LNCAP (cell line): ENCODE measurements at regions not wholly inside any gene's neighbourhood (a gene's known extent, or its start where the extent isn't known, plus 50 kb on each side); places are given as distances from the start of the nearest gene placed in this dataset.

Experiments
- TF ChIP-seq, protein P1 (sequence below): fragments of 450-650 bp; IDR thresholded peaks from 2 replicates; pipeline ENCODE4 v1.5.1; 2017; ENCODE audit warnings: mild to moderate bottlenecking

- TF ChIP-seq, protein P1, sequence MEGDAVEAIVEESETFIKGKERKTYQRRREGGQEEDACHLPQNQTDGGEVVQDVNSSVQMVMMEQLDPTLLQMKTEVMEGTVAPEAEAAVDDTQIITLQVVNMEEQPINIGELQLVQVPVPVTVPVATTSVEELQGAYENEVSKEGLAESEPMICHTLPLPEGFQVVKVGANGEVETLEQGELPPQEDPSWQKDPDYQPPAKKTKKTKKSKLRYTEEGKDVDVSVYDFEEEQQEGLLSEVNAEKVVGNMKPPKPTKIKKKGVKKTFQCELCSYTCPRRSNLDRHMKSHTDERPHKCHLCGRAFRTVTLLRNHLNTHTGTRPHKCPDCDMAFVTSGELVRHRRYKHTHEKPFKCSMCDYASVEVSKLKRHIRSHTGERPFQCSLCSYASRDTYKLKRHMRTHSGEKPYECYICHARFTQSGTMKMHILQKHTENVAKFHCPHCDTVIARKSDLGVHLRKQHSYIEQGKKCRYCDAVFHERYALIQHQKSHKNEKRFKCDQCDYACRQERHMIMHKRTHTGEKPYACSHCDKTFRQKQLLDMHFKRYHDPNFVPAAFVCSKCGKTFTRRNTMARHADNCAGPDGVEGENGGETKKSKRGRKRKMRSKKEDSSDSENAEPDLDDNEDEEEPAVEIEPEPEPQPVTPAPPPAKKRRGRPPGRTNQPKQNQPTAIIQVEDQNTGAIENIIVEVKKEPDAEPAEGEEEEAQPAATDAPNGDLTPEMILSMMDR, result no peak
Observed at GRCh38 chr11:10955616-10956015, 97.8 kb upstream of the ZBED5 start.

GRCh38 chr11:10954184-10954583 lies 96.3 kb upstream of the ZBED5 start:
- TF ChIP-seq, protein P1, result no peak

DNA sequence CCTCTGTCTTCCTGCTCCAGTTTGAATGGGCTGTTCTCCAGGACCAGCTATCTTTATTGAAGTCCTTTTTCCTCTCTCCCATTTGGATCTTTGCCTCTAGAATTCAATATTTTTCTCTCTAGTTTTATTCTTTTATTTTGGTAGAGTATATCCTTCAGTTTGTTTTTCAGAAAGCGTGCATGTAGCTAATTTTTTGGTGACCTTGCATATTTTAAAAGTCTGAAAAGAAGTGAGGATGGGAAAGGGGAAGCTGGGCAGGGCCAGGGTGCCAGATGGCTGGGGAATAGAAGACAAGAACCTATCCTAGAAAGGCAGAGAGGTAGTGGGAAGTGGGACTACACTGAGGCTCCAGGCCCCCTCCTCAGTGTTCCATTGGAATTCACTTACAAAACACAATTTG lies 95.0 kb upstream of the ZBED5 start:
- TF ChIP-seq, protein P1, result no peak

- TF ChIP-seq, protein P1, result no peak
Observed at GRCh38 chr11:10946072-10946471, 88.2 kb upstream of the ZBED5 start.

GRCh38 chr11:10945196-10945595 lies 87.3 kb upstream of the ZBED5 start:
- TF ChIP-seq, protein P1, result no peak

- TF ChIP-seq, protein P1, result no peak
Observed at GRCh38 chr11:10943968-10944367, 86.1 kb upstream of the ZBED5 start.

DNA sequence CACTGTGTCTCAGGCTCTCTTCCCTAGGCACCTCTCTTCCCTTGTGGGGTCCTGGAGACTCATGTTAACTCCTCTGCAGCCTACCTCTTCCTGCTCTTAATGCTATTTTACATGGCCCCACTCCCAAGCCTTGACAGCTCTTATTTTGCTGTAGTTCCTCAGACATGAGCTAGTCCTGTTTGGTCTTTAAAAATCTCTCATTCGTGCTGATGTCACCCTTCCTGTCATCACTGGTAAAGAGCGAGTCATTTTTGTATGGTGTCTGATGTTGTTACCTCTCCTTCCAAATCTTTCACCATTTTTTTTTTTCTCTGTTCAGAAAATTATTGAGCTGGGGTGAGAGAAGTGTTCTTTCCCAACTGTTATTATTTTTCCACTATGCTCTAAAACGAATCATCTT lies 84.8 kb upstream of the ZBED5 start:
- TF ChIP-seq, protein P1, result no peak

DNA sequence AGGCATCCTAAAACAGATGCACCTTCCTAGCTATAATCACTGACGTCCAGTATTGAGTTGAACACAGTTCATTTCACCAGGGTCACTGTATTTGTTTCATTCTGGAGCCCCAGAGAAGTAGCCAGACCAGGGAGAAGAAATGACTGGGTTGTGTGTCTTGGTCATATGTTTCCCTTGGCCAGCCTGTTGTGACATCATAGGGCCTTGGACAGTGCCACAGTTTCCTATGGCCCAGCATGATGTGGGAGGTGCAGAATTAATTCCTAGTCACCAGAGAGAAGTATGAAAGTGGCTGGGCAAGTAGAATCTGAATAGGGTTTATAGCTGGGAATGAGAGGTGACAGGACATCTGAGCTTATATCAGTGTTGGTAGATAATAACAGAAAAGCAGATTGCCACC lies 84.0 kb upstream of the ZBED5 start:
- TF ChIP-seq, protein P1, result no peak
